Activated CD4-positive, alpha-beta memory T cell treated with anti-CD3 and anti-CD28 coated beads, Interleukin-2, amount 10 ng/mL, durations not matched to agents 7 days and 5 days (primary cell): ENCODE measurements at regions not wholly inside any gene's neighbourhood (a gene's known extent, or its start where the extent isn't known, plus 50 kb on each side); places are given as distances from the start of the nearest gene placed in this dataset.
A peak's percentile ranks its signal among the peaks of the same experiment; 100 is the strongest.

Experiments
- CTCF ChIA-PET: fragments of 350-600 bp; sonication (Branson Sonifier 250); formaldehyde crosslinking; loops from one replicate; lab custom pipeline; 2021; ENCODE audit warnings: antibody characterized with exemption, inconsistent platforms; lab: Charles Lee
- POLR2A ChIA-PET: fragments of 350-600 bp; sonication (Branson Sonifier 250); formaldehyde crosslinking; loops from one replicate; lab custom pipeline; 2021; ENCODE audit warnings: antibody characterized with exemption; lab: Charles Lee
- DNase-seq: peaks from one replicate; pipeline ENCODE4 v3.0.0-alpha.2; 2020
- H3K27ac Mint-ChIP-seq: one replicate; pipeline ENCODE4 v1.8.0; 2021; ENCODE audit warnings: mild to moderate bottlenecking, mixed read lengths
- H3K27me3 Mint-ChIP-seq: one replicate; pipeline ENCODE4 v1.8.0; 2021; ENCODE audit warnings: mixed read lengths
- H3K36me3 Mint-ChIP-seq: one replicate; pipeline ENCODE4 v1.8.0; 2021; ENCODE audit warnings: low read depth, mixed read lengths
- H3K4me1 Mint-ChIP-seq: one replicate; pipeline ENCODE4 v1.8.0; 2021; ENCODE audit warnings: mixed read lengths
- H3K4me3 Mint-ChIP-seq: one replicate; pipeline ENCODE4 v1.8.0; 2021; ENCODE audit warnings: mild to moderate bottlenecking, mixed read lengths
- H3K9me3 Mint-ChIP-seq: one replicate; pipeline ENCODE4 v1.8.0; 2021; ENCODE audit warnings: mixed read lengths

DNA sequence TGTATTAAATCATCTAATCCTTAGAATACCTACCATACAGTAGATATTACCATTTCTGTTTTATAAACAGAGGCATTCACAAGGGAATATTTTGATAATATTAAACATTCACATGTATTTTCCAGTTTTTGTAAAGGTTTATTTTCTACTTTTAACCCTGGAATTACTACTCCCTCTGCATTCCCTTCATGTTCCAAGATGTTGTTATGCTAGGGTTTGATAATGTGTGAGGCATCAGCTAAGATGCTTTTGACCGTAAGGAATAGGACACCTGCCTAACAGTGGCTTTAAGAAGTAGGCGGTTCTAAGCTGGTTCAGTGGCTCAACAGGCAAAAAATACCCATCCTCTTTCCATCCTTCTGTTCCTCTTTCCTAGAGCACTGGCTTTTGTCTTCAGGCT, 131.9 kb upstream of the USP24 start:
- CTCF ChIA-PET = interaction anchor here (1.6 kb wide), 1 partner anchor 9 kb away, joined by 8 read pairs; no protein-coding TSS in a partner anchor
- Mint-ChIP-seq H3K9me3 (peaks cover 3% of the 10 kb centered on the region), H3K27me3 (peaks cover 15% of the 10 kb centered on the region), H3K4me1 (no peaks in the 10 kb centered on the region), H3K4me3 (no peak overlapping the region), H3K27ac (no peak overlapping the region), H3K36me3 (no peaks in the 10 kb centered on the region)
- POLR2A ChIA-PET = no interaction called here
- DNase-seq = no peak

DNA sequence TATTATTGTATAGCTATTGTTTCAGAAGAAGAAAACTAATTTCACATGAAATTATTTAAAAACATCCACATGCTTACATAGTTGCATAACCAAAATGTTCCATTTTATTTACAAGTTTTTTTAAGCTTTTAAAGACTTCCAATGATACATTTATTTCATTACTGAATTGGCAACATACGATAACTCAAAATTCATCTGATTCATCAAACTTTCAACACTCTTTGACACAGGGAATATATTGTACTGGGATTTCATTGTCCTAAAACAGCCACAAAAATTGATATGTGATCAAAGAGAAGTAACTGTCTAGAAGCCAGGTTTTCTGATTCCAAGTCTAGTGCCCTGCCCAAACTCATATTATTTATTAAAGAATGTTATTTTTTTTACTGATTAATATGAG, 131.4 kb upstream of the USP24 start:
- Mint-ChIP-seq H3K9me3 (peaks cover 3% of the 10 kb centered on the region), H3K4me1 (no peaks in the 10 kb centered on the region), H3K36me3 (no peaks in the 10 kb centered on the region), H3K27ac (no peak overlapping the region), H3K4me3 (no peak overlapping the region), H3K27me3 (peaks cover 15% of the 10 kb centered on the region)
- POLR2A ChIA-PET = no interaction called here
- no peak for DNase-seq
- CTCF ChIA-PET = interaction anchor here (0.7 to 1.6 kb wide), 2 partner anchors 9 to 30 kb away, joined by 3 to 8 read pairs; no protein-coding TSS in a partner anchor

DNA sequence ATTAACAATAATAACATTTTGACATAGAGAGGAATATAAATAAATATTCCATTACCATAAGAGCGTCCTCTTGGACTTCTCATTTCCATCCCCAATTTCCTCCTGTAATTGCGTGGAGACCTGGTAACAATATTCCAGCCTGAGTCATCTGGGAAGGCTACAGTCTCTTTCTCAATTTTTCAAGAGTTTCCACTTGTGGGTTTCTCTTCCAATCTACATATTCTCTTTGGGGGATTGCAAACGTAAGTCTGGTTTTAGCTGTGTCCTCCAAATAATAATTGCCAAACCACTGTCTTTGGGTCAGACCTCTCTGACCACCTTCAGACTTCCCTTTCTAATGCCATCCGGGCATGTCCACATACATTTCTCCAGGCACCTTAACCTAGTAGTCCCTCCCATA, 124.5 kb upstream of the USP24 start:
- Mint-ChIP-seq H3K4me1 (no peaks in the 10 kb centered on the region), H3K27ac (no peak overlapping the region), H3K9me3 (no peaks in the 10 kb centered on the region), H3K36me3 (no peaks in the 10 kb centered on the region), H3K27me3 (peaks cover 9% of the 10 kb centered on the region), H3K4me3 (no peak overlapping the region)
- CTCF ChIA-PET = no interaction called here
- POLR2A ChIA-PET = no interaction called here
- no peak for DNase-seq

DNA sequence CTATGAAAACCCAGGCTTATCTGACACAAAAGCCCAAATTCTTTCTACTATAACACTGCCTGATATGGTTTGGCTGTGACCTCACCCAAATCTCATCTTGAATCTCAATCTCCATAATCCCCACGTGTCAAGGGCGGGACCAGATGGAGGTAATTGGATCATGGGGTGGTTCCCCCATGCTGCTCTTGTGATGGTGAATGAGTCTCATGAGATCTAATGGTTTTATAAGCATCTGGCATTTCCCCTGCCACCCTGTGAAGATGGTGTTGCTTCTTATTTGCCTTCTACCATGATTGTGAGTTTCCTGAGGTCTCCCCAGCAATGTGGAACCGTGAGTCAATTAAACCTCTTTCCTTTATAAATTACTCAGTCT, 123.3 kb upstream of the USP24 start:
- H3K36me3 Mint-ChIP-seq = no peaks in the 10 kb centered on the region
- H3K27ac Mint-ChIP-seq = no peak overlapping the region
- ChIA-PET CTCF (interaction anchor here (0.6 to 2.2 kb wide), 9 partner anchors 8 to 503 kb away, joined by 3 to 11 read pairs (median 4); no protein-coding TSS in a partner anchor), POLR2A (no interaction called here)
- no peak for DNase-seq
- H3K27me3 Mint-ChIP-seq = peaks cover 9% of the 10 kb centered on the region
- H3K9me3 Mint-ChIP-seq = no peaks in the 10 kb centered on the region
- peaks cover 3% of the 10 kb centered on the region for H3K4me1 Mint-ChIP-seq
- no peak overlapping the region for H3K4me3 Mint-ChIP-seq

DNA sequence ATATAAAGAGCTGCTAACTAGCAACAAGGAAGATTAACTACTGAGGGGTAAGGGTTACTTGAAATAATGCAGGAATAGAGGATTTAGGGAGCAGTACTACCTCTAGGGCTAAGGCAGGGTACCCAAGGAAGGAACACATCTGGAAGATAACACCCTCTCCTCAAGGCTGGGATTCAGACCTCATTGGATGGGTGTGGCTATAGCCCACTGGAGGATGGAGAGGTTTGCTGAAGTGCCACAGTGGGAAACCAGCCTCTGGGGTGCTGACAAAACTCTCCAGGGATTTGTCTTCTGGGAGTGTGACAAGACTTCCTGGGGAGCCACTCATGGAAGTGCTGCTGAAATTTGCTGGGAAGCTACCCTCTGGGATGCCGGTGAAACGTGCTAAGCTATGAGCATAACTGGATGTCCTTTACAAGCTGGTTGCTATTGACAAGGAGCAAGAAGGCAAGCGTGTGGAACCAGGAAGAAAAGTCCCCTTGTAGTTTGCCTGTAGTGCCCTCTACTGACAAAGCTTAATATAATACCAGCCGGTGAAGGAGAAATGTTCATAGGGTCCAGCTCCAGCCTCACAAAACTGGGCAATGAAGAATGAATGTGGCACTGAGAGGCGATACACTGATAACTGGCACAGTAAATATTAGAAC, 122.8 kb upstream of the USP24 start:
- DNase-seq = peak; percentile 23
- peaks cover 3% of the 10 kb centered on the region for H3K4me1 Mint-ChIP-seq
- H3K27me3 Mint-ChIP-seq = peaks cover 7% of the 10 kb centered on the region
- H3K36me3 Mint-ChIP-seq = no peaks in the 10 kb centered on the region
- CTCF ChIA-PET = interaction anchor here (0.6 to 2.2 kb wide), 11 partner anchors 9 to 504 kb away, joined by 3 to 11 read pairs (median 3); no protein-coding TSS in a partner anchor
- H3K4me3 Mint-ChIP-seq = no peak overlapping the region
- POLR2A ChIA-PET = no interaction called here
- no peaks in the 10 kb centered on the region for H3K9me3 Mint-ChIP-seq
- H3K27ac Mint-ChIP-seq = no peak overlapping the region

DNA sequence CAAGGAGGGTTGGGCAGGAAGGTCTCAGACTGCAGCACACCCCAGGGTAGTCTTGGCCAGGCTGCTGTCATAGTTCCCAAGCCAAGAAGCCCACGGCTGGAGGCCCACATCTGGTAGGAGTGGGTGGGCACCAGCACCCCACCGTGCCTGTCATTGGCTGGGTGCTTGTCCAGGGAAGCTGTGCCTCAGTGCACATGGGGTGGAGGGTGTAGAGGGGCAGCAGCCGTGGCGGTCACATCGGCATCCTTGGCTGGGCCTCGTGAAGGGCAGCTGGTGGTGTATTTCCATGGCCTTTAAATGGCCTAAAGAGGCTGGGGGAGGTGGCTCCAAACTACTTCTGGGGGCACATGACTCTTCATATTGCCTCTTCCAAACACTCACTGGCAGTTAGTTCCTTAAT, 119.6 kb upstream of the USP24 start:
- POLR2A ChIA-PET = no interaction called here
- Mint-ChIP-seq H3K4me3 (no peak overlapping the region), H3K9me3 (no peaks in the 10 kb centered on the region), H3K4me1 (peaks cover 3% of the 10 kb centered on the region), H3K27ac (no peak overlapping the region), H3K27me3 (no peaks in the 10 kb centered on the region), H3K36me3 (no peaks in the 10 kb centered on the region)
- DNase-seq = no peak
- CTCF ChIA-PET = interaction anchor here (1.0 kb wide), 1 partner anchor 41 kb away, joined by 3 read pairs; no protein-coding TSS in a partner anchor

DNA sequence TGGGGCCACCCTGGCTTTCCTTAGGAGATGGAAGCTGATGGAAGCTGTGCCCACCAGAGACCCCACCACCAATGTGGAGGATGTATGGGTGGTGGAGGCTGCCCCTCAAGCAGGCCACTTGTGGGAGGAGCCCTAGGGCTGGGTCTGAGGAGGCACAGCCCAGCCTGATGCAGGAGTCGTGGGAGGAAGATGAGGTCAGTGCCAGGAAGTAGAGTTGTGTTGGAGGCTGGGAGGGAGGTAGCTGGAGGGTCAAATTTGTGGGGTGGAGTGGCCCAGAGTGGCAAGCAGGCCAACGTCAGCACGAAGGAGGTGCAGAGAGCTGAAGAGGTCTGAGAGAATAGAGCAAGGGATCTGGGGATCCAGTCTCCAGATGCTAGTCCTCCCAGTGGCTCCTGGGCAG, 119.0 kb upstream of the USP24 start:
- no peak for DNase-seq

DNA sequence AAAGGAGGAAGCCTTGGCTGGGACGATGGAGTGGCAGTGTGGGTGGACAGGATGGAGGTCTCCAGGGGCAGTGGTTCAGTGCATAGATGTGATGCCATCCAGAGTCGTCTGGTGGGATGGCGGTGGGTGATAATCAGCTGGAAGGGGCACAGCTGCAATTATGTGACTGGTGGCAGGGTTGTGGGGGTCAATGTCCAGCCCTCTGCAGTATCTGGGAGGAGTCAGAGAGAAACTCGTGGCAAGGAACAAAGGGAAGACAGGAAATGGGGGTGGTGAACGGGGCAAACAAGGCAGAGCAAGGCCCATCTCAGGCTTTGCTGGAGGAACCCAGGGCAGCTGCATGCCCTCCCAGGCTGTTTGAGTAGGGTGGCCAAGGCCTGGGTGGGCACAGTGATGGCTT, 118.3 kb upstream of the USP24 start:
- H3K4me3 Mint-ChIP-seq = no peak overlapping the region
- H3K27me3 Mint-ChIP-seq = no peaks in the 10 kb centered on the region
- no peaks in the 10 kb centered on the region for H3K36me3 Mint-ChIP-seq
- DNase-seq = no peak
- CTCF ChIA-PET = no interaction called here
- no peak overlapping the region for H3K27ac Mint-ChIP-seq
- no peaks in the 10 kb centered on the region for H3K9me3 Mint-ChIP-seq
- peaks cover 3% of the 10 kb centered on the region for H3K4me1 Mint-ChIP-seq
- POLR2A ChIA-PET = no interaction called here

More for the DNA sequence above, 119.0 kb upstream of the USP24 start:
- Mint-ChIP-seq H3K9me3 (no peaks in the 10 kb centered on the region), H3K27me3 (no peaks in the 10 kb centered on the region), H3K4me3 (no peak overlapping the region), H3K36me3 (no peaks in the 10 kb centered on the region), H3K4me1 (peaks cover 3% of the 10 kb centered on the region), H3K27ac (no peak overlapping the region)
- ChIA-PET CTCF (no interaction called here), POLR2A (no interaction called here)

DNA sequence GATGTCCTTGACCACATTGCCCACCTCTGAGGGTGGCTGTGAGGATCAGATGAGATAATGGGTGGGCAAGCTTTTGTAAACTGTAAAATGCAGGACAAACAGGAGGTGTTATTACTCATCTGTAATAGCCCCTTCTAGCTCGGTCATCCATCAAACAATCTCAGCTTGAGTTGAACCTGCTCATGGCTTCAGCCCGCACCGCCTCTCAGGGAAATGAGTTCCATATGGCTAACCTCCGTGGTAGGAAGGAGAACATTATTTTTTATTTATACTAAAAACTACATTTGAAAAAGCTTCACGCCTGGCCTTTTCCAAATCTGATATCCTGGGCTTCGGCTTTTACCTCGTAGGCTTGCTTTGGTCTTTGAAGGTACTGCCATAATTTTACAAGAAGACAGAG, 116.2 kb upstream of the USP24 start:
- POLR2A ChIA-PET = no interaction called here
- Mint-ChIP-seq H3K36me3 (no peaks in the 10 kb centered on the region), H3K27ac (no peak overlapping the region), H3K4me3 (no peak overlapping the region), H3K9me3 (no peaks in the 10 kb centered on the region), H3K4me1 (peaks cover 3% of the 10 kb centered on the region), H3K27me3 (peaks cover 7% of the 10 kb centered on the region)
- DNase-seq = no peak
- CTCF ChIA-PET = interaction anchor here (1.4 kb wide), 1 partner anchor 44 kb away, joined by 4 read pairs; no protein-coding TSS in a partner anchor

DNA sequence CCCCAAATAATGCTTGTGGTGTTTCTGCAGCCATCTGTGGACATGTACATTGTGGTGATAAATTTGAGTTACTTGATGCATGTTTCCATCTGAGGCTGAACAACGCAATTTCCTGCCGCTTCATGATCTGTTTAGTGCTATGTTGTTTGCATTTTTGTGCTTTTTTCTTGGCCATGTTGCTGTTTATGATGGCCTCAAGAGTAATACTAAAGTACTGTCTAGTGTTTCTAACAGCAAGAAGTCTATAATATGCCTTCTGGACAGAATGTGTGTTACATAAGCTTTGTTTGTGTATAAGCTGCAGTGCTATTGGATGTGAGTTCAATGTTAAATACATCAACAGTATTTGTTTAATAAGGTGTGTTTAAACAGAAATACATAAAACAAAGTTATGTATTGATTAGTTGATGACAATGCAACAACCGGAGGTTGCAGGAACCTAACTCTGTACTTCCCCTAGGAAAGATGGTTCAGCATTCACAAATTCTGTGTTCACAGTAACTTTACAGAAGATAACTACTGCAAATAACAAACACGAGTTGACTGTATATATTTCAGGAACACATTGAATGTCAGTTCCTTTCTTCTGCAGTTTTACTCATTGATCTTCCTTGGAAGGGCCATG, 114.8 kb upstream of the USP24 start:
- Mint-ChIP-seq H3K4me1 (peaks cover 3% of the 10 kb centered on the region), H3K36me3 (no peaks in the 10 kb centered on the region), H3K9me3 (no peaks in the 10 kb centered on the region), H3K27ac (no peak overlapping the region), H3K4me3 (no peak overlapping the region), H3K27me3 (peaks cover 12% of the 10 kb centered on the region)
- POLR2A ChIA-PET = no interaction called here
- DNase-seq = no peak
- CTCF ChIA-PET = no interaction called here

DNA sequence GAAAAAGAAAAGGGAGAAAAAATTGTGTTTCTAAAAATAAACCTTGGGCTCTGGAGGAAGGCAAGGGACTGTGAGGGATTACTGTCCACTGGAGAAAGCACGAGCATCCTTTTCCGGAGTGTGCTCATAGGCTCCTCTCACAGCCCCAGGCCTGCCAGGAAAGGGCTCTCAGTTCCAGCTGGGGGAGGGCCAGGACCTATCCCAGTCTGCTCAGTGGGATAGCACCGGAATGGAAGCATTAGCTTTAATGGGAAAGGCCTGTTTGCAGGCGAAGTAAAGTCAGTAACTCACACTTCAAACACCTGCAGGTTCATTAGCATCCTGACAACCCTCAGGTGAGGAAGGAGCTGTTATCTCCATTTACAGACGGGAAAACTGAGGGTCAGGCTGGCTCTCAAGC, 113.9 kb upstream of the USP24 start:
- H3K36me3 Mint-ChIP-seq = no peaks in the 10 kb centered on the region
- no peak for DNase-seq
- ChIA-PET POLR2A (no interaction called here), CTCF (no interaction called here)
- H3K27me3 Mint-ChIP-seq = peaks cover 12% of the 10 kb centered on the region
- peaks cover under 1% of the 10 kb centered on the region for H3K4me1 Mint-ChIP-seq
- no peaks in the 10 kb centered on the region for H3K9me3 Mint-ChIP-seq
- no peak overlapping the region for H3K27ac Mint-ChIP-seq
- no peak overlapping the region for H3K4me3 Mint-ChIP-seq

DNA sequence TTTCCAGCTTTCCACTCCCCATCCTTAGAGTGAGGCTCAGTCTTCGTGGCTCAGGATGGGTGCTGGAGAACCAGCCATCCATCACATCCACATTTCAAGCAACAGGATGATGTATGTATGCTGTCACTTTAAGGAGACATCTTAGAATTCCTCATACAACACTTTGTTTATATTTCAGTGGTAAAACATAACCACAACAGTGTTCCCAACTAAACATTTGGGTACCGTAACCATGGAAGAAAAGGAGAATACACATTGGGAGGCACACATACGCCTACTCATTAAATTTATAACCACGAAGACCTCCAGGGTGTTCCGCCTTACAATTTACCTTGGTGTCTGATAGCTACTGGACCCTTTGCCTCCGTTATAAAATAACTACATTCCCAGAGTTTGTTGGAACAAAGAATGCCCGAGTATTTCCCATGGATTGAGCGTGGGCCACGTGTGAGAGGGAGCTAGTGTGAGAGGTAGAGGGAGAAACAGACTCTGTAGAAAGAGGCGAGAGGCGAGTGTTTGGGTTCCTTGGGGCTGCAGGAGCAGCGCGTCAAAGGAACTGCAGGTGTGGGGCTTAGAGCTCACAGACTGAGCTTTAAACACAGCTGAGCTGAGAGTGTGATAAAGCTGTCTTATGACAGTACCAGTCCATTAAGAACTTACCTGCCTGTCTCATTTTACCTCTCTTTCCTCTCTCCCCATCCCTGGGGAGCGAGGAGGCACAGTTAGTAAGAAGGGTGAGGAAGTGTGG, 111.5 kb upstream of the USP24 start:
- DNase-seq = no peak
- H3K4me3 Mint-ChIP-seq = no peak overlapping the region
- no peak overlapping the region for H3K27ac Mint-ChIP-seq
- CTCF ChIA-PET = no interaction called here
- H3K9me3 Mint-ChIP-seq = no peaks in the 10 kb centered on the region
- POLR2A ChIA-PET = interaction anchor here (0.6 kb wide), 1 partner anchor 188 kb away, joined by 3 read pairs; no protein-coding TSS in a partner anchor
- H3K27me3 Mint-ChIP-seq = peaks cover 12% of the 10 kb centered on the region
- no peaks in the 10 kb centered on the region for H3K36me3 Mint-ChIP-seq
- no peaks in the 10 kb centered on the region for H3K4me1 Mint-ChIP-seq

DNA sequence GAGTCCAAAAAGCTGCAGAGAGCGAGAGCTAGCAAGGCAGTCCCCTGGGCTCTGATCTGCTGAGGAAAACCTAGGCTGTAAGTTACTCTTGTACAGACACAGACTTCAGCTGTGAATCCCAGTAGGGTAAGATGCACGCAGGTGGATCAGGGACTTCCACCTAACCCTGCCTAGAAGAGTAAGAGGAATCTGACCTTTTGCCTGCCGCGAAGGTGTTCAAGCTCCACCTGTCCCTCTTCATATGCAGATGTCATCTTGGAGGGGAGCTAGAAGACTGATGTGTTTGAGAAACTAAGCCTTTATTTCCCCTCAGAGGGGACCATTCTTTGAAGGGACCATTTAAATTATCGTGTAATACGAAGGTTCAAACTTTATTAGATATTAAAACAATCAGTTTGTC, 108.6 kb upstream of the USP24 start:
- no peak overlapping the region for H3K27ac Mint-ChIP-seq
- no peaks in the 10 kb centered on the region for H3K9me3 Mint-ChIP-seq
- H3K27me3 Mint-ChIP-seq = peaks cover 15% of the 10 kb centered on the region
- H3K36me3 Mint-ChIP-seq = no peaks in the 10 kb centered on the region
- ChIA-PET POLR2A (no interaction called here), CTCF (no interaction called here)
- DNase-seq = no peak
- H3K4me1 Mint-ChIP-seq = no peaks in the 10 kb centered on the region
- no peak overlapping the region for H3K4me3 Mint-ChIP-seq
